ENCODE measurements at regions not wholly inside any gene's neighbourhood (a gene's known extent, or its start where the extent isn't known, plus 50 kb on each side); places are given as distances from the start of the nearest gene placed in this dataset.

DNA sequence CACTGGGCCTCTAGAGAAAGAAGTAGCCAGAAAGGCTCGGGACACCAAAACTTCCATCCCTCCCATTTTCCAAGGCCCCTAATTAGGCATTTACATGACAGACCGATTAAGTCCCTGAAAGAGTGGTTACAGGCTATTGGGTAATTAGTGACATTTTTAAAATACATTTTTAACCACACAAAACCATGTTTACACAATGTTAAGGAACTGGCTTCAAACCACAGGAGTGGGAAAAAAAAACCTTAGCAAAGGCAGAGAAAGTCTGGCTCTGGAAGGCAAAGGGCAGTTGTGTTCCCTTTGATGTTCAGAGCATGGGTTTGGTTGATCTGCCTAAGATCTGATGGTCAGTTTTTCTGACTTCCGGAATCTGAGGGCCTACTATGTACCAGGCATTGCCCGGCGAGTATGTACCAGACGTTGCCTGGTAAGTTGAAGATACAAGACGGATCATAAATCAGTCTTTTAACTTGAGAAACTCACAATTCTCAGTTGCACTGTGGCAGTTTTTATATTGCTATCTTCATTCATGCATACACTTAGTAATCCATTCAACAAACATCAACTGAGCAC is 576.5 kb downstream of the MED13L start:
- no peak for DNase-seq (ENCODE audit: low read depth)

- no peak for DNase-seq (ENCODE audit: low read depth)
These were observed 577.4 kb downstream of the MED13L start for GRCh38 chr12:115700081-115700480.

DNA sequence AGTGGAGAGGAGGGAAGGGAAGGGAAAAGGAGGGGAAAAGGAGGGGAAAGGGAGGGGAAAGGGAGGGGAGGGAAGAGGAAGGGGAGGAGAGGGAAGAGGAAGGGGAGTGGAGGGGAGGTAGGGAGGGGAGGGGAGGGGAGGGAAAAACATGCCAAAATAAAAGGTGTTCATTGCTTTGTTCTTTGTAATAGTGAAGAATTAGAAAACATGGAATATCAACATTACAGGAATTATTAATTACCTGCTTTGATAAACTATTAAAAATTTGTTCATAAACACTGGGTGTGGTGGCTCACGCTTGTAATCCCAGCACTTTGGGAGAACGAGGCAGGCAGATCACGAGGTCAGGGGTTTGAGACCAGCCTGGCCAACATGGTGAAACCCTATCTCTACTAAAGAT is 579.2 kb downstream of the MED13L start:
- DNase-seq (ENCODE audit: low read depth) = no peak

DNA sequence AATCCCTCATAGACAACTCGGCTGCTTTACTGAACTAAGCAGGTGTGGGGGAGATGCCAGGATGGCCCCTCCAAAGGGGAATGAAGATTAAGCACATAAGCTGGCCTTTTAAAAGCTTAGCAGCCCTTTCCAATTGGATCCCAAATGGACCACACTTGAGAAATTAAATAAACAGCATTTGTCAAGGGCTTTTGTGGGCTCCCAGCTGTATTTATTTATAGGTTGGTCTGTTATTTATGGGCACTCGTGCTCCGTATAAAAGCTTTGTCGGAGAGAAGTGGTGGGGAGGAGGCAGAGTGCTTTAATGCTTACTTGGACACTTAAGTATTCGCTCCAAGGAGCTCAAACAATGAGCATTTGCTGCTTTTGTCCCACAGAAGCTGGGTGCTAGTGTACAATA is 580.2 kb downstream of the MED13L start:
- no peak for DNase-seq (ENCODE audit: low read depth)

DNA sequence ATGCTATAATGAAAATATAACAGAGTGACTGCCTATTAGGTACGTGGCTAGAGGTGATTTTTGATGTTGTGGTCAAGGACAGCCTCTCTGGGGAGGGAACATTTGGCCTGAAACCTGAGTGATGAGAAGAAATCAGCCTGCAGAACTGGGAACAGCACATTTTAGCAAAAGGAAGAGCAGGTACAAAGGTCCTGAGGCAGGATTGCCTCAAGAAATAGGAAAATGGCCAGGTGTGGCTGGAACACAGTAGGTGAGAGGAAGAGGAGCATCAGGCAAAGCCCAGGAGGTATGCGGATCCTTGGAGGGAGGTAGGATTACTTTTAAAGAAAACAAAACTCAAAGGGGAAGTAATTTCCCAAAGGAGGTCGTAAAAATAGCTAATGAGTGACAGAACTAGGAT is 582.9 kb downstream of the MED13L start:
- DNase-seq (ENCODE audit: low read depth) = no peak

- DNase-seq (ENCODE audit: low read depth) = no peak
These were observed 583.5 kb downstream of the MED13L start for GRCh38 chr12:115693970-115694369.

DNA sequence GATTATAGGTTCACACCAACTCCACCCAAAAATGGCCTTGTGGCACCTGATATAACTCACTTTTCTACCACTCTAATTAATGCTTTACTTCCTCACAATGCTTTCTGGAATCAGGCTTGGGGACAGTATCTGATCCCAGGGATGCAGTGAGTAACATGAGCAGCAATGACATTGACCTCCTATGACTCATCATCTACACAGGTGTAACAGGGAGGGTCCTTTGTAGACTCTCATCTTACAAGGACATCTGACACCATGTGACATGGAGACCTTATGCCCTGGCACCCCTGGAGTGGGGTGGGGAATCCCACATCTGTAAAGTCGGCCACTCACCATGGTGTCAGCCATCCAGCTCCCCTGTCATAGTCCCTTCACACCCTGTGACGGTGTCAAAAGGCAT is 586.4 kb downstream of the MED13L start:
- no peak for DNase-seq (ENCODE audit: low read depth)

DNA sequence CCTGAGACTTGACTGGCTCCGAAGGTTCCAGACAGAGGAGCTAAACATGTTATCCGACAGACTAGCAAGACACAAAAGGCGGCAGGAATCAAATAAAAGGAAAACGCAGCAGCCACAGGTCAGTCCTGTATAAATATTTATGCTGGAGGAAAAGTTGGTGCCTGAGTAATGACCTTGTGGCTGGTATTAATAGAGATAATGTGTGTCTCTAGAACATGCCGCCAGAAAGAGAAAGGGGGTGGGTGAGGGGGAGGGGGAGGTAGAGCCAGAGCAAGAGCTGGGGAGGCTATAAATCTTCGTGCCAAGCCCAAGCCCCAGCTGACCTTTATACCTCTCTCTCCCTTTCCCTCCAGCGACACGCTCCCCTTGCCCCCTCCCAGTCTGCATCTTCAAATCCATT is 590.4 kb downstream of the MED13L start:
- DNase-seq (ENCODE audit: low read depth) = no peak

GRCh38 chr12:115683240-115683780 is 594.2 kb downstream of the MED13L start:
- no peak for DNase-seq (ENCODE audit: low read depth)

- DNase-seq (ENCODE audit: low read depth) = no peak
These were observed 596.5 kb downstream of the MED13L start for GRCh38 chr12:115680967-115681366.

DNA sequence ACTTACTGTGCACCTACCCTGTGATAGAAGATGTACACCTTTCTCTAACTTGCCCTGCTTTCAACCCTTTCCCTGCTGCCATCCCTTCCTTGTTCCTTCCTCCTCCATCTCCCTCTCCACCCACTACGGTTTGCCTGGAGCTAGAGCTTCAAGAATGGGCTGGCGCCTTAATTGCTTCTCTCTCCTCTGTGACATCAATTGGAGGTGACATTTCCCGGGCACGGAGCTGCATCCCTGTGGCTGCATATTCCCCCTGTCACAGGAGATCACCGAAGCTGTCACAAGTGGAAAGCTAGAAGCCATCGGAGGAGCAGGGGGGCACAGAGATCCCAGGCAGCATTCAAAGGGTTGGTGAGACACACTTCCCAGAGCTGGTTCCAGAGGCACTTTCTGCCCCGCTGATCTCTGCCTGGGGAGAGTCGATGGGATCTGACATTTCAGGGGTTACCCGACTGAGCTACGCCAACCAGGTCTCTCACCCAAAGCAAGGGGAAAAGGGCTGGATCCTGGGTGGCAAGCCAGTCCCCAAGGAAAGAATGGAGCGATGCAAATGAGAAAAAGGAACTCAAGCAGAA is 604.9 kb downstream of the MED13L start:
- no peak for DNase-seq (ENCODE audit: low read depth)

- no peak for DNase-seq (ENCODE audit: low read depth)
These were observed 605.4 kb downstream of the MED13L start for GRCh38 chr12:115672086-115672485.

DNA sequence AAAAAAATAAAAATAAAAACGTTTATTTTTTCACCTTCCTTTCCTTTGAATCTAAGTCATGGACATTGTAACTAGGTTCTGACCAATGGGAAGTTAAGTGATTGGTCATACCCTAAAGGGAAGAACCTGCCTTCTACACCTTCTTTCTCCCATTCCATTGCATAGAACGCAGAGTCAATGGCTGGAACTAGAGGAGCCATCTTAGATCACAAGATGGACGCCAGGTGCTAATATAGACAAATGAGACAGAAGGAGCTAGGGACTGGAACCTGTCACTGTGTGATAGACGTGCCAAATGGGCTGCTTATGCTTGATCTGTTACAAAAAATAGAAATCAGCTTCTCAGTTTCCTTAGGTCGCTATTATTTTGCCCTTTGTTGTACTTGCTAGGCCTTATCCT is 606.6 kb downstream of the MED13L start:
- no peak for DNase-seq (ENCODE audit: low read depth)

DNA sequence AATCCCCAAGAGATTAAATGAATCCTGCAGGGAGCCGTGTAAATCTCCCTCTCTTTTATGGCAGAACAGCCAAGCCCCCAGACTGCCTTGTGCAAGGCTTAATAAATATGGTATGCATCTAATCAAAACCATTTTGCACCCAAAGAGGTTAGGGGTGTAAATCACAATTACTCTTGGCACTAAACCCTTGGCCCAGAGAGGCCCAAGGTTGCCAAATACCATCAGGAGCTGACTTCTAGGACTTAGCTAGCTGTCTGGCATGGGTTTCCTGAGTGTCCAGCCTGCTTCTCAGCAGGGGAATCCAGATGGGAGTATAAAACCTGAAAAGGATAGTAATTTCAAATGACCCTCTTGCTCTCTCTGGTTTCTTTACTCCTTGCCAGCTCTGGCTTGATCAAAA is 610.4 kb downstream of the MED13L start:
- DNase-seq (ENCODE audit: low read depth) = no peak

- no peak for DNase-seq (ENCODE audit: low read depth)
These were observed 611.3 kb downstream of the MED13L start for GRCh38 chr12:115666168-115666567.

DNA sequence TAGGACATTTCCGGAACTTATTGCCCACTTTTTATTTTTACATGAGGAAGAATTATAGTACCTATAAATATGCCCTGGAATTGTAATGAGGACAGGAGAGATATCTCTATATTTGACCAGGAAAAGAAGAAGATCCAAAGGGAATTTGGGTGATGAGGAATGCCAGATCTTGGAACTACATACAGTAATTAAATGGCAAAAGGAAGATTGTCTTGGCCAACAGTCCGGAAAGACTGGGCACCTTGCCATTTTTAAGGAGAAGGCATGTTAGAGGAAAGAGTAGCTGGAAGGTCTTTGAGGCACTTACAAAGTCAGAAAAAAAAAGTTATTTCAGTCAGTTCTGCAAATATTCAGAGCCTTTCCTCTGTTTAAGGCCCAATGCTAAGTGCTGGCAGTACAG is 616.4 kb downstream of the MED13L start:
- no peak for DNase-seq (ENCODE audit: low read depth)

- DNase-seq (ENCODE audit: low read depth) = no peak
These were observed 617.2 kb downstream of the MED13L start for GRCh38 chr12:115660211-115660805.

- DNase-seq (ENCODE audit: low read depth) = no peak
These were observed 618.1 kb downstream of the MED13L start for GRCh38 chr12:115659422-115659821.

DNA sequence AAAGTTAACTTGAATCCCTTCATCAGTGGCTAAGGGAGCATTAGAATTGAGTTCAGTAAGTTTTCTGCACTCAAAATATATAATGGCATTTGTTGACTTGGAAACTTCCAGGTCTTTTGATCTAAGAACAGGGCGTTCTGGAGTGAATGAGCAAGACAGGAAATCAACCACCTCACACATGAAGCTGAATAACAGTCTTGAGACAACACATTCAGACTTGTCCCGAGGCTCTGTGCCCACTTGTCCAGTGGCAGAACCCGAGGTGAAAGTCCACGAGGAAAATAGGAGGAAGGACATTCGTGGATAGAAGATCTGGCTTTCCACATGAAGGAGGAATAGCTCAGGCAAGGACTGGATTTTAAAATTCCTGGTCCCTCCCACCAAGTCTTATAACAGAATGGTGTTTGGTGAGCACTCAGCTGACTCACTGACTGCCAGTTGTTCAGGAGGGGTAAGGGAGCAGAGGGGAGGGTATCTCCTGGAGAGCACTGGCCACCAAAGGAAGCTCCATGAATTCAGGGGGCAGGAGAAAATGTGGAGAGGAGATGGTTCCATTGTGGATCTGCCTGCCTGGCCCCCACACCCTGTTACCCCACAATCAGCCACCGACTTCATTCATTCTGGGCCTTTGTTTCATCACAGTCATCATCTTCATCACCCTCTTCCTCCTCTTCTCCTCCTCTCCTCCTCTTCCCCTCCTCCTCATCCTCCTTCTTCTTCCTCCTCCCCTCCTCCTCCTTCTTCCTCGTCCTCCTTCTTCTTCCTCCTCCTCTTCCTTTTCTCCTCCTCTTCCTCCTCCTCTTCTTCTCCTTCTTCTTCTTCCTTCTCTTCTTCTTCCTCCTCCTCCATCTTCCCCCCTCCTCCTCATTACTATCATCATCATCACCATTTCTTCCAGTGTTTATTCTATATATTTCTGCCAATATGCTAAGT is 620.1 kb downstream of the MED13L start:
- DNase-seq (ENCODE audit: low read depth) = no peak

DNA sequence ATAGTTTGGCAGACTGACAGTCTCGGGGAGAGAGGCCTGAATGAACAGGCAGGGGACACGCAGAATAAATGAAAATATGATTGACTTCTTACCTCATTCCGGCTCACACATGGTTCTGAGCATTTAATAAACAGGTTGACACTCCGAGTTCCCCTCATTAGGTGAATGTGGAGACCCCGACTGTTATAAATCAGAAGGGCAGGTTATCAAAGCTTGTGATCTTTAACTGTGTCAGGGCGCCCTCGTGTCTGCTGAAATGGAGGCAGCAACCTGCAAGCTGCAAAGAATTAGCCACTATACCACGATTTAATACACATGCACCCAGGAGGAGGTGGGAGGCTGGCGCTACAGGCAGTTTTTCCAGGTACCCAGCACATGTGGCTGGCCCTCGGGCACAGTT is 627.5 kb downstream of the MED13L start:
- no peak for DNase-seq (ENCODE audit: low read depth)

- no peak for DNase-seq (ENCODE audit: low read depth)
These were observed 629.0 kb downstream of the MED13L start for GRCh38 chr12:115648463-115648862.

DNA sequence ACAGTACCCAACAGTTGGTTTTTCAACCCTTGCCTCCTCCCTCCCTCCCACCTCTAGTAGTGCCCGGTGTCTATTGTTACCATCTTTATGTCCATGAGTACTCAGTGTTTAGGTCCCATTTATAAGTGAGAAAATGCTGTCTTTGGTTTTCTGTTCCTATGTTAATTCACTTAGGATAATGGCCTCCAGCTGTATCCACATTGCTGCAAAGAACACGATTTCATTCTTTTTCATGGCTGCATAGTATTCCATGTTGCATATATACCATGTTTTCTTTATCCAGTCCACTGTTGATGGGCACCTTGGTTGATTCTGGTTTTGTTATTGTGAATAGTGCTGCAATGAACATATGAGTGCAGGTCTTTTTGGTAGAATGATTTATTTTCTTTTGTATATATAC is 631.3 kb downstream of the MED13L start:
- no peak for DNase-seq (ENCODE audit: low read depth)

DNA sequence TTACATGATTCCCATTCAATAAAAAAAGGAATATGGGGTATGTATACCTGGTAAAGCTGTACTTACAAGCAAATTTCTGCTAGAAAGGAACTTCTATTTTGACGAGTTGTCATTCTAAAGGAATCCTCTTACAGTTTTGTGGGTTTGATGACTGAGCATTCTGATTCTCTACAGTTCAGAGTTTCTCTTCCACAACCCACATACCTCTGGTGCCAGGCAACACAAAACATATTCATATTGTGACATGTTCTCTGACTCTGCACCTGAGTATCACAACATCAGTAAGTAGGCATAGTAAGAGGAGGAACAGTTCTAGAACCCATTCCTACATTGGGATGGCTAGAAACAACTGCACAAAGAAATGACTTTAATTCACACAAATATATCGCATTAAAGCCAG is 636.6 kb downstream of the MED13L start:
- no peak for DNase-seq (ENCODE audit: low read depth)

All from CMK (cell line).